SK-N-MC (cell line): ENCODE measurements at regions not wholly inside any gene's neighbourhood (a gene's known extent, or its start where the extent isn't known, plus 50 kb on each side); places are given as distances from the start of the nearest gene placed in this dataset.

Experiments used
- DNase-seq: peaks from one replicate; pipeline ENCODE4 v3.0.0-alpha.2; 2011; ENCODE audit warnings: low read depth, low spot score
- H3K27ac ChIP-seq: fragments of 200-600 bp; sonication (generic); 2 replicates; pipeline ENCODE4 v1.5.1; 2016; ENCODE audit warnings: mixed run types
- H3K36me3 ChIP-seq: fragments of 200-600 bp; sonication (generic); 2 replicates; pipeline ENCODE4 v1.6.1; 2017; ENCODE audit warnings: antibody characterized with exemption, low read length, mixed read lengths; ENCODE audit not compliant: insufficient read depth
- H3K4me3 ChIP-seq: fragments of 200-600 bp; sonication (generic); 2 replicates; pipeline ENCODE4 v1.5.1; 2016
- H3K9ac ChIP-seq: fragments of 200-600 bp; sonication (generic); 2 replicates; pipeline ENCODE4 v1.8.0; 2017; ENCODE audit warnings: mixed run types, mixed read lengths; ENCODE audit not compliant: insufficient read length
- H3K9me3 ChIP-seq: fragments of 200-600 bp; sonication (generic); 2 replicates; pipeline ENCODE4 v1.6.1; 2017; ENCODE audit warnings: low read depth, mild to moderate bottlenecking, antibody characterized with exemption, low read length, moderate library complexity, mixed read lengths
- EZH2 ChIP-seq: fragments of 200-600 bp; sonication (generic); IDR thresholded peaks from one replicate; pipeline ENCODE4 v1.6.1; 2017; ENCODE audit warnings: antibody characterized with exemption
- FOXP2 ChIP-seq: optimal IDR thresholded peaks from 2 replicates; pipeline ENCODE3; 2011; ENCODE audit warnings: mild to moderate bottlenecking, moderate library complexity; ENCODE audit not compliant: insufficient read depth; ENCODE audit errors: extremely low read length, control extremely low read depth
- POLR2AphosphoS5 ChIP-seq: IDR thresholded peaks from 2 replicates; pipeline ENCODE4 v1.6.1; 2012; ENCODE audit warnings: mild to moderate bottlenecking, low read depth, low read length, borderline replicate concordance

DNA sequence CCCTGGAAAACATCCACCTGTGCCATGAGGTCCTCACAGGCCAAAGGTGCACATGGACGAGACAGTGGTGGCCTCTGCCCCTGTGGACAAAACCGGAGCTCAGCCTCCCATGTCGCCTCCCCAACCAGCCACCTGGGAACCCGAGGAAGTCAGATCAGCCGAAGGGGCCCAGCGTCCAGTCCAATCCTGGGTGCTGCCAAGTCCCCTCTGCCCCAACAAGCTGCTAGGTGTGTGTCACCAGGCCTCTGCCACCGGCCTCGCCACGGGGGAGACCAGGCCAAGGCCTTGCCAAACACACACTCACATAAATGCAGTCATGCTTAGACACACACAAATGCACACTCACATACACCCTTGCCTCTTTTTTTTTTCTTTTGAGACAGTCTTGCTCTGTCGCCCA, 167.8 kb downstream of the RBFOX3 start:
- no peak overlapping the region for H3K27ac ChIP-seq
- no peaks in the 10 kb centered on the region for H3K9me3 ChIP-seq
- no peak for DNase-seq
- no peaks in the 10 kb centered on the region for H3K36me3 ChIP-seq
- no peak overlapping the region for H3K9ac ChIP-seq
- TF ChIP-seq FOXP2 (no peak), POLR2AphosphoS5 (no peak), EZH2 (no peak)
- H3K4me3 ChIP-seq: no peak overlapping the region

DNA sequence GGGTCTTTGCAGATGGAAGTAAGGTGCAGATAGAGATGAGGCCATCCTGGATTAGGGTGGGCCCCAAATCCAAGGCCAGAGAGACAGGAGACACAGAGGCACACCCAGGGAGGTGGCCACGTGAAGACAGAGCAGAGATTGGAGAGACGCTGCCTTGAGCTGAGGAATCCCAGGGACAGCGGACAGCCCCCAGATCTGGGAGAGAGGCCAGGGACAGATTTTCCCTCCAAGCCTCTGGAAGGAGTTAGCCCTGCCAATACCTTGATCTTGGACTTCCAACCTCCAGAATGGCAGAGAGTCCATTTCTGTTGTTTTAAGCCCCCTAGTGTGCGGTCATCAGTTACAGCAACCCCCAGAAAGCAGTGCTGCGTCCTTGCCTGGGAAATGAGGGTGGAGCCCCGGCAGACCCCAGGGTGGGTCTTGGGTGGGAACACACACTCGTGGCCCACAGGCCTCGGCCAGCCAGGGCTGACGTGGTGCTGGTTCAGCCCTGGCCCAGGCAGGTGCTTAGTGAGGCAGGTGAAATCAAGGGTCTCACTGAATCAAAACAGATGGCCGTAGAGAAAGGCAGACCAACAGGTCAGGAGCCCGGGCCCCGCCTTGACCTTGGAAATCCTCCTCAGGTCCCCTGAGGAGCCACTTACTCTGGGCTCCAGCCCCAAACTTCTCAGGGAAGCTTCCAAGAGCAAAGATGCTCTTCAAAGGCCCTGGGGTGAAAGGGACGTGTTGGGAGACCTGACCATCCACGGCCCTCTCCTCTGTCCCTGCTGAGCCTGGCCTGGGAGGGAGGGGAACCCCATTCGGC, 169.3 kb downstream of the RBFOX3 start:
- TF ChIP-seq EZH2 (no peak), FOXP2 (no peak), POLR2AphosphoS5 (no peak)
- no peak overlapping the region for H3K27ac ChIP-seq
- H3K36me3 ChIP-seq: no peaks in the 10 kb centered on the region

DNA sequence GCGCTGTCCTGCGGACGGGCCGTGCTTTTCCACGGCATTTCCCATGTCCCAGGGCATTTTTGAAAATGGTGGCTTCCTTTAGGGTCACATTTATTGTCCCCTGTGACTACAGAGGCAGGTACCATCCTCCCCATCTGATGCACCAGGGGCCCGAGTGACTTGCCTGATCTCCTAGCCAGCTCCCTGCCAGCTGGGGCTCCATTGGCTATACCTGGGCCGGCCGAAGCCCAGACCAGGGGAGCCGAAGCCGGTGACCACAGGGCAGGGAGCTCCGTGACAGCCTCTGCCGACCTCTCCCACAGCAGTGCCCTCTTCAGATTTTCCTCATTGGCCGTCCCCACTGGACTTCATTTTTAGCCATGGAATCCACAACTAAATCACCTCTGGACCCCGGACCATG, 170.6 kb downstream of the RBFOX3 start:
- no peak overlapping the region for H3K27ac ChIP-seq
- DNase-seq: no peak
- no peaks in the 10 kb centered on the region for H3K36me3 ChIP-seq
- no peaks in the 10 kb centered on the region for H3K9me3 ChIP-seq
- H3K4me3 ChIP-seq: no peak overlapping the region
- no peak overlapping the region for H3K9ac ChIP-seq
- TF ChIP-seq POLR2AphosphoS5 (no peak), EZH2 (no peak), FOXP2 (no peak)

More for the DNA sequence above, 169.3 kb downstream of the RBFOX3 start:
- H3K9ac ChIP-seq: no peak overlapping the region
- H3K4me3 ChIP-seq: no peak overlapping the region
- DNase-seq: no peak
- no peaks in the 10 kb centered on the region for H3K9me3 ChIP-seq

DNA sequence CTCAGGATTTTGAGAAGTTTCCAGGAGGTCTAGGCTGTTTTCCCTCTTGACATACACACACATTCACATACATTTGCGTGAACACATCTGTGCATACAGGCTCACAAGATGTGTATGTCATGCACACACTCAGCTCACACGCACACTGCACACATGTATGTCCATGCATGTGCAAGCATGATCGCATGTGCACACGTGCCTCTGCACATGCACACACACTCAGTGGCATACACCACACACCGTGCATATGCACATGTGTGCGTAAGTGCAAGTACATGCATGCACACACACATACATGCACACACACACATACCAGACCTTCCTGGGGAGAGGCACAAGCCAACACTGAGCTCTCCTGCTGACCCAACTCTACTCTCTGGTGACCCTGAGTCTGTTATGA, 171.4 kb downstream of the RBFOX3 start:
- Histone ChIP-seq H3K9ac (no peak overlapping the region), H3K27ac (no peak overlapping the region), H3K4me3 (no peak overlapping the region), H3K9me3 (no peaks in the 10 kb centered on the region), H3K36me3 (no peaks in the 10 kb centered on the region)
- no peak for DNase-seq
- no peak for TF ChIP-seq POLR2AphosphoS5
- no peak for TF ChIP-seq EZH2
- no peak for TF ChIP-seq FOXP2

DNA sequence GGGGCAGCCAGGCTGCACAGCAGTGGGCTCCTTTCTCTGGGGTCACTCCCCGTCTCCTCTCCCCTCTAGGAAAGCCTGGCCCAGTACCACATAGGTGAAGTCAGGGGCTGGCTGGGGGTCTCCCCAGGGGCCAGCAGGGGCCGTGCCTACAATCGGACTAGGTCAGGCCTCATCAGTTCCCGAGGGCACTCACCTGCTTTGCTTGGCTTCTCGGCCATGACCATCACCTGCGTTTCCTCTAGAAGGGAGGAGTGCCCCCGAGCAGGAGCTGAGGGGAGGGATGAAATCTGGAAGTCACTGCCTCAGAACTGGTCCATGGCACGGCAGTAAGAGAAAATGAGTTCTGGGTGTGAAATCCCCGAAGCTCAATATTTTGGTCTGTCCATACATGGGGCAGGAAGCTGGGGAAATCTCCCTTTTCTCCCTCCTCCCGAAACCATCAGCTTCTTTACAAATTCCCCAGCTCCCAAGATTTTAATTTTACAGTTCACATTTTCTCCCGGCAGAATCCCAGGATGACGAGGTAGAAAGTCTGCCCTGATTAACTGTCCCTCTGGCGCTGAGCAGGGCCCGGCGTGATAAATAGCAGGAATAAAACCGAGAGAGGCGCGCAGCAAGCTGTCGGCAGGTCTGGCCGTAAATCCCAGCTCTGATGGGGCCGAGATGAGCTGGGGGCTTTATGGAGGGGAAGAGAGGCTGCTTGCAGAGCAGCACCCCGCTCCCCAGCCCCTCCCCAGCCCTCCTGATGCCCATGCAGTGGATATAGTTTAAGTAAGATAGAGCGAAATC, 172.1 kb downstream of the RBFOX3 start:
- no peak for DNase-seq
- TF ChIP-seq POLR2AphosphoS5 (no peak), EZH2 (no peak), FOXP2 (no peak)

DNA sequence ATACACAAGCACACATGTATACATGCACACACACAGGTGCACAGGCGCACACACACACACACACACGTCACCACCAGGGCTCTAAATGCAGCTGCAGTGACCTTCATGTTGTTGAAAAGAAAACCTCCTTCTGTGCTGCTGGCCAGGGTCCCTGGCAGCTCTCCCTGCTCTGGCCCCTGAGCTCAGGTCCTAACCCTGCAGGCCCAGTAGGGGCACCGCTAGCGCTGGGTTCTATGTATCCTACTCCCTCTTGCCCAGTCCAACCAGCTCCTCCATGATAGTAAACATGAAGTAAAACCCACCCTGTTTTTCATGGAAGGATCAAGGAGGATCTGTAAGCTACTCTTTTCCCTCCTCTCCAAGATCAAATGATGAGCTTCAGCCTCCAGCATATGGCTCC, 172.8 kb downstream of the RBFOX3 start:
- Histone ChIP-seq H3K36me3 (no peaks in the 10 kb centered on the region), H3K4me3 (no peak overlapping the region), H3K9me3 (no peaks in the 10 kb centered on the region), H3K9ac (no peak overlapping the region), H3K27ac (no peak overlapping the region)
- no peak for DNase-seq
- TF ChIP-seq EZH2 (no peak), FOXP2 (no peak), POLR2AphosphoS5 (no peak)

More for the DNA sequence above, 172.1 kb downstream of the RBFOX3 start:
- Histone ChIP-seq H3K27ac (no peak overlapping the region), H3K9me3 (no peaks in the 10 kb centered on the region), H3K9ac (no peak overlapping the region), H3K4me3 (no peak overlapping the region), H3K36me3 (no peaks in the 10 kb centered on the region)

DNA sequence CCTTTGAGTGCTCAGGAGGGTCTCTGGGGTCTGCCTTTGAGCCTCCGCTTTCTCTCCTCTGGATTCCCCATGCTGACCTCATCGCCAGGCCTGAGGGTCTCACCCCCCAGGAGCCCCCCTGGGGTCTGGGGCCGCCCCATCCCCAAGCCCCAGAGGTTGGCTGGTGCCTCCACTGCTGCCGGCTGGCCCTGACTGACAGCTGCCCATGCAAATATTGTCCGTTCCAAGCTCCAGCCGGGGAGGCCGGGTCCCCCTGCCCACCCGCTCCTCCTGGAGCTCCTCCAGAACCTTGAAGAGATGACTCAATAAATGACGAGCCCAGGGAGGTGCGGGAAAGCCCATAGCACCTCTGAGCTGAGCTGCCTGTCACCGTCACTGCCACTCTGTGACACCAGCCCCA, 173.8 kb downstream of the RBFOX3 start:
- no peak overlapping the region for H3K27ac ChIP-seq
- DNase-seq: no peak
- no peaks in the 10 kb centered on the region for H3K9me3 ChIP-seq
- no peaks in the 10 kb centered on the region for H3K36me3 ChIP-seq
- H3K4me3 ChIP-seq: no peak overlapping the region
- H3K9ac ChIP-seq: no peak overlapping the region
- TF ChIP-seq FOXP2: no peak
- no peak for TF ChIP-seq POLR2AphosphoS5
- no peak for TF ChIP-seq EZH2

DNA sequence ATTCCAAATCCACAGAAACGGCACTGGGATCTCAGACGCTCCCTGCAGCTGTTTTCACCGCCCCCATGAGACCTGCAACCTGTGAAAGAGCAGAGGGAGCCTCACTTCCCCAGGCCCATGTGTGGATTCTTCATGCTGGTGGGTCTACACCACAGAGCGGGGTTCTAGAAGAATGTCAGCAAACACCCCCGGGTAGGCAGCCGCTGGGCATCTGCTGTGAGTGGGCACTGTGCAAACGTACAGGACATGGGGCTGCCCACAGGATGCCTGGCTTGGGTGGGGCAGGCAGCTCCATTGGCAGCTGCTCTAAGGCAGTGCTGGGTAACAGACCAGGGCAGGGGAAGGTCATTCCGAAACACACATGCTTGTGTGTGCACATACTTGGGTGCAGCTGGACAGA, 174.9 kb downstream of the RBFOX3 start:
- H3K27ac ChIP-seq: no peak overlapping the region
- H3K4me3 ChIP-seq: no peak overlapping the region
- H3K9ac ChIP-seq: no peak overlapping the region
- H3K36me3 ChIP-seq: no peaks in the 10 kb centered on the region
- DNase-seq: no peak
- TF ChIP-seq FOXP2 (no peak), EZH2 (no peak), POLR2AphosphoS5 (no peak)
- H3K9me3 ChIP-seq: no peaks in the 10 kb centered on the region
